ENCODE measurements at regions not wholly inside any gene's neighbourhood (a gene's known extent, or its start where the extent isn't known, plus 50 kb on each side); places are given as distances from the start of the nearest gene placed in this dataset.

DNA sequence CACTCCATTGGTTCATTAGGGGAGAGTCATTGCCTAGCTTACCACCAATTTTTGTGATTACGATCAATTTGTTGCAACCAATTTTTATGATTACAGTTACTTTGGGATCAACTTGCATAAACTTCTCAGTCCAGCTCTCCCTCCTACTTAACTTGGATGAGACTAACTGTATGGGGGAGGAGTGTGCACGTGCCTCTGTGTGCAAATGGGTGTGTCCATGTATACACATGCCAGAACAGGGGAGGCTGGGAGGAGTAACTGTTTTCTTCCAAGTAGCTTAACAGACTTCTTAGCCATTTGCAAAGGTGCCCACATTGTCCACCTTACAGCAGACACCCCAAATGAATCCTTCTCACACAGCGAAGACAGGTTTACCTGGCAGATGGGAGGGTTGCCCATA is 117.7 kb upstream of the VCX3B start:
- Histone ChIP-seq H2BK15ac (ENCODE audit: low read length) (no peak overlapping the region), H3K4me3 (ENCODE audit: extremely low read depth in 1 of 4, insufficient read depth in 2 of 4, low read depth in 3 of 4, low read length in 4 of 4) (no peak overlapping the region)
- 89% methylated on average over 2 of the region's 3 CpGs; no CpG with 5 or more reads in 1 of the 2 experiments for WGBS, 2 experiments (ENCODE audit: extremely low coverage in 1 of 2, insufficient coverage in 1 of 2, insufficient read length in 1 of 2, insufficient replicate concordance in 2 of 2, low coverage in 1 of 2, low lambda C conversion rate in 2 of 2, missing lambda C conversion rate in 1 of 2)

More for the DNA sequence above, 117.7 kb upstream of the VCX3B start:
- no peaks in the 10 kb centered on the region for H3K36me3 ChIP-seq (ENCODE audit: control insufficient read depth in 2 of 4, insufficient read depth in 4 of 4, low read length in 3 of 4)
- DNase-seq (ENCODE audit: low read depth in 1 of 2, low spot score in 2 of 2) (no peak), FAIRE-seq (no peak)
- no peak overlapping the region for H2AK5ac ChIP-seq (ENCODE audit: low read depth, low read length)
- no peak overlapping the region for H3K18ac ChIP-seq (ENCODE audit: extremely low read depth, low read length)
- H3K56ac ChIP-seq (replicated peaks; ENCODE audit: insufficient read length, low read depth, low read length): no peak overlapping the region
- H3K23me2 ChIP-seq (ENCODE audit: low read depth, low read length): no peaks in the 10 kb centered on the region
- no peaks in the 10 kb centered on the region for H3K4me1 ChIP-seq (replicated peaks in 1 of 4; ENCODE audit: control insufficient read depth in 3 of 4, insufficient read depth in 4 of 4, low read length in 3 of 4)
- H3K4ac ChIP-seq (replicated peaks; ENCODE audit: insufficient read length, low read depth, low read length): no peak overlapping the region
- no peaks in the 10 kb centered on the region for H3K27me3 ChIP-seq (replicated peaks in 1 of 4; ENCODE audit: control insufficient read depth in 3 of 4, extremely low read depth in 1 of 4, insufficient read depth in 3 of 4, low read length in 3 of 4)
- H2AFZ ChIP-seq (ENCODE audit: low read length): no peak overlapping the region
- no peak overlapping the region for H3K4me2 ChIP-seq (ENCODE audit: insufficient read depth in 1 of 2, low read depth in 2 of 2, low read length in 2 of 2)
- H3K79me1 ChIP-seq (ENCODE audit: low read depth, low read length): no peaks in the 10 kb centered on the region
- H2BK12ac ChIP-seq (ENCODE audit: low read depth, low read length): no peak overlapping the region
- H4K91ac ChIP-seq (replicated peaks; ENCODE audit: insufficient read length, low read length): no peak overlapping the region
- TF ChIP-seq BRCA1 (IDR thresholded peaks at IDR 0.05; ENCODE audit: low read depth, low read length): no peak
- TF ChIP-seq HDAC2 (IDR thresholded peaks at IDR 0.05; ENCODE audit: borderline replicate concordance in 1 of 2, low read depth in 2 of 2, low read length in 2 of 2): no peak
- no peak for TF ChIP-seq KDM1A (IDR thresholded peaks at IDR 0.05; ENCODE audit: borderline replicate concordance, low read length)
- no peak for TF ChIP-seq YY1 (IDR thresholded peaks at IDR 0.05; ENCODE audit: low read depth, low read length)
- H4K20me1 ChIP-seq (replicated peaks in 1 of 2; ENCODE audit: control insufficient read depth in 1 of 2, insufficient read depth in 2 of 2, low read length in 2 of 2): no peaks in the 10 kb centered on the region
- H3K14ac ChIP-seq (ENCODE audit: insufficient read length): no peak overlapping the region
- ChIA-PET POLR2A (ENCODE audit: partially characterized antibody) (no interaction called here), CTCF (ENCODE audit: partially characterized antibody) (interaction anchor here (1.7 to 1.9 kb wide), 2 partner anchors 10 to 19 kb away, joined by 3 to 5 read pairs; no protein-coding TSS in a partner anchor)
- no peak overlapping the region for H4K8ac ChIP-seq (ENCODE audit: extremely low read depth, insufficient read depth, low read length)
- H2BK5ac ChIP-seq (ENCODE audit: low read depth, low read length): no peak overlapping the region
- H3K9ac ChIP-seq (replicated peaks in 1 of 4; ENCODE audit: extremely low read depth in 1 of 4, low read depth in 3 of 4, low read length in 3 of 4): no peak overlapping the region
- no peak overlapping the region for H3K27ac ChIP-seq (ENCODE audit: low read depth, low read length)
- no peaks in the 10 kb centered on the region for H3K9me3 ChIP-seq (ENCODE audit: insufficient read depth in 2 of 2, low read depth in 1 of 2, low read length in 1 of 2)
- H3K79me2 ChIP-seq (ENCODE audit: control insufficient read depth in 1 of 2, insufficient read depth in 2 of 2, low read length in 2 of 2): no peaks in the 10 kb centered on the region
- H2BK20ac ChIP-seq (ENCODE audit: low read length): no peak overlapping the region
- H3K23ac ChIP-seq (ENCODE audit: insufficient read length): no peak overlapping the region
- H4K5ac ChIP-seq (ENCODE audit: insufficient read length, low read depth, low read length): no peak overlapping the region
- H2BK120ac ChIP-seq (replicated peaks; ENCODE audit: low read depth, low read length): no peak overlapping the region
